CD14-positive monocyte (primary cell): ENCODE measurements at regions not wholly inside any gene's neighbourhood (a gene's known extent, or its start where the extent isn't known, plus 50 kb on each side); places are given as distances from the start of the nearest gene placed in this dataset.

Source experiments
- DNase-seq, 3 donors: peaks; one replicate each; pipeline ENCODE4 v3.0.0-alpha.2; 2011 to 2022
- H2AFZ ChIP-seq: 2 replicates; pipeline ENCODE4 v1.6.0; 2012; ENCODE audit warnings: mild to moderate bottlenecking, low read depth, low read length, inconsistent platforms; ENCODE audit not compliant: insufficient read depth, poor library complexity, severe bottlenecking
- H3K27ac ChIP-seq, 2 donors: 1 replicate in 1 of 2; 2 replicates in 1 of 2; pipeline ENCODE4 v1.5.1; 2012 to 2013; ENCODE audit warnings: low read length in 2 of 2, control low read depth in 1 of 2, inconsistent platforms in 1 of 2, low read depth in 1 of 2, mild to moderate bottlenecking in 1 of 2
- H3K27me3 ChIP-seq, 2 donors: one replicate each; pipeline versions ENCODE4 v1.6.0 to v1.6.1; 2011 to 2013; ENCODE audit warnings: low read length in 2 of 2; ENCODE audit not compliant: control insufficient read depth in 2 of 2, insufficient read depth in 2 of 2
- H3K36me3 ChIP-seq, 2 donors: replicated peaks in 1 of 2; 1 replicate in 1 of 2; 2 replicates in 1 of 2; pipeline versions ENCODE4 v1.5.1 to v1.6.1; 2012 to 2013; ENCODE audit warnings: low read length in 2 of 2, control low read depth in 1 of 2, inconsistent platforms in 1 of 2, mild to moderate bottlenecking in 1 of 2; ENCODE audit not compliant: insufficient read depth in 2 of 2, control insufficient read depth in 1 of 2
- H3K4me1 ChIP-seq, 2 donors: 1 replicate in 1 of 2; 2 replicates in 1 of 2; pipeline versions ENCODE4 v1.5.1 to v1.6.1; 2012 to 2013; ENCODE audit warnings: low read length in 2 of 2, control low read depth in 1 of 2, inconsistent platforms in 1 of 2, mild to moderate bottlenecking in 1 of 2, moderate library complexity in 1 of 2; ENCODE audit not compliant: insufficient read depth in 2 of 2, control insufficient read depth in 1 of 2
- H3K4me2 ChIP-seq: replicated peaks from 2 replicates; pipeline ENCODE3; 2012; ENCODE audit warnings: low read length, moderate library complexity, mild to moderate bottlenecking; ENCODE audit not compliant: poor library complexity, severe bottlenecking; ENCODE audit errors: extremely low read depth
- H3K4me3 ChIP-seq, 3 experiments: fragments of 200-600 bp in 1 of 3; sonication (generic) in 1 of 3; replicated peaks in 1 of 3; 1 replicate in 2 of 3; 2 replicates in 1 of 3; pipeline ENCODE4 v1.5.1; 2011 to 2013; ENCODE audit warnings: low read length in 3 of 3, mild to moderate bottlenecking in 3 of 3, control low read depth in 2 of 3, low read depth in 2 of 3, inconsistent platforms in 1 of 3, moderate library complexity in 1 of 3
- H3K79me2 ChIP-seq: 2 replicates; pipeline ENCODE4 v1.6.0; 2012; ENCODE audit warnings: mild to moderate bottlenecking, control low read depth, inconsistent platforms, low read length, moderate library complexity; ENCODE audit not compliant: insufficient read depth
- H3K9ac ChIP-seq: 2 replicates; pipeline ENCODE4 v1.6.0; 2017; ENCODE audit warnings: low read length, mild to moderate bottlenecking; ENCODE audit not compliant: insufficient read depth, poor library complexity, severe bottlenecking
- H3K9me3 ChIP-seq, 2 donors: replicated peaks in 1 of 2; 1 replicate in 1 of 2; 2 replicates in 1 of 2; pipeline versions ENCODE4 v1.5.1 to v1.6.1; 2012 to 2013; ENCODE audit warnings: low read length in 2 of 2, control low read depth in 1 of 2; ENCODE audit not compliant: control insufficient read depth in 1 of 2, insufficient read depth in 1 of 2
- H4K20me1 ChIP-seq: 2 replicates; pipeline ENCODE4 v1.6.0; 2012; ENCODE audit warnings: mild to moderate bottlenecking, low read length, control low read depth, moderate library complexity; ENCODE audit not compliant: insufficient read depth
- H3K27ac Mint-ChIP-seq, 7 donors: one replicate each; pipeline ENCODE4 v1.8.0; 2020; ENCODE audit warnings: mild to moderate bottlenecking in 7 of 7, mixed read lengths in 7 of 7, moderate library complexity in 6 of 7, inconsistent platforms in 2 of 7
- H3K27me3 Mint-ChIP-seq, 3 donors: one replicate each; pipeline ENCODE4 v1.8.0; 2021 to 2022; ENCODE audit warnings: low read depth in 3 of 3, mild to moderate bottlenecking in 3 of 3, mixed read lengths in 3 of 3, moderate library complexity in 3 of 3, inconsistent platforms in 1 of 3
- H3K36me3 Mint-ChIP-seq, 2 donors: one replicate each; pipeline ENCODE4 v1.8.0; 2020; ENCODE audit warnings: mixed read lengths in 2 of 2, inconsistent platforms in 1 of 2, mild to moderate bottlenecking in 1 of 2
- H3K4me1 Mint-ChIP-seq: one replicate; pipeline ENCODE4 v1.8.0; 2020; ENCODE audit warnings: mild to moderate bottlenecking, mixed read lengths
- H3K4me3 Mint-ChIP-seq, 2 donors: one replicate each; pipeline ENCODE4 v1.8.0; 2020; ENCODE audit warnings: mild to moderate bottlenecking in 2 of 2, mixed read lengths in 2 of 2, moderate library complexity in 1 of 2
- H3K9me3 Mint-ChIP-seq, 7 donors: one replicate each; pipeline ENCODE4 v1.8.0; 2020 to 2022; ENCODE audit warnings: mixed read lengths in 7 of 7, mild to moderate bottlenecking in 6 of 7, moderate library complexity in 6 of 7, inconsistent platforms in 2 of 7
- WGBS: methylation state at CpG from one replicate; pipeline ENCODE4 v1.1.5; 2013; ENCODE audit warnings: missing lambda C conversion rate; ENCODE audit not compliant: insufficient coverage; 5-methylcytosine and 5-hydroxymethylcytosine counted together
- intact Hi-C, 2 donors: fragments of 100-400 bp; cut with micrococcal nuclease; formaldehyde crosslinking; loops; one replicate each; pipeline versions ENCODE4 v1.15.0 to v1.15.1; 2023
- TF ChIP-seq, protein P1 (sequence below): fragments of 200-600 bp; IDR thresholded peaks from one replicate; pipeline ENCODE4 v1.8.0; 2022; ENCODE audit warnings: antibody characterized with exemption, mild to moderate bottlenecking

DNA sequence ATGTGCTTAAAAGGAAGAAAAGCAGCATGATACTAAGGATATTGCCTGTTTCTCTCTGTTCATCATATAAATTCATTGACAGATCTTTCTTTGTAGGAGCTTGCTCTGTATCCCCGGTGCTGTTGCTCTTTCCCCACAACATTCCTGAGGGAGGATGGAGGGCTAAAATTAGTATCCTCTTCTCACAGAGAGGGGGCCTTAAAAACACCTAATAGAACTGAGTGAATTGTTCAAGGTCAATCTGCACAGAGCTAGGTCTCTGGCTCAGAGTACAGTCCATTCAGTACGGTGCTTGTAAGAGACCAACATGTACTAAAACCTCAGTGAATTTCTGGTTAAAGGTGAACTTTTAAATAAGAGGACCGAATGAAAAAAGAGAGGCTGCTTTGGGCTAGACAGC, 88.7 kb downstream of the PALM2AKAP2 start:
- TF ChIP-seq, protein P1, sequence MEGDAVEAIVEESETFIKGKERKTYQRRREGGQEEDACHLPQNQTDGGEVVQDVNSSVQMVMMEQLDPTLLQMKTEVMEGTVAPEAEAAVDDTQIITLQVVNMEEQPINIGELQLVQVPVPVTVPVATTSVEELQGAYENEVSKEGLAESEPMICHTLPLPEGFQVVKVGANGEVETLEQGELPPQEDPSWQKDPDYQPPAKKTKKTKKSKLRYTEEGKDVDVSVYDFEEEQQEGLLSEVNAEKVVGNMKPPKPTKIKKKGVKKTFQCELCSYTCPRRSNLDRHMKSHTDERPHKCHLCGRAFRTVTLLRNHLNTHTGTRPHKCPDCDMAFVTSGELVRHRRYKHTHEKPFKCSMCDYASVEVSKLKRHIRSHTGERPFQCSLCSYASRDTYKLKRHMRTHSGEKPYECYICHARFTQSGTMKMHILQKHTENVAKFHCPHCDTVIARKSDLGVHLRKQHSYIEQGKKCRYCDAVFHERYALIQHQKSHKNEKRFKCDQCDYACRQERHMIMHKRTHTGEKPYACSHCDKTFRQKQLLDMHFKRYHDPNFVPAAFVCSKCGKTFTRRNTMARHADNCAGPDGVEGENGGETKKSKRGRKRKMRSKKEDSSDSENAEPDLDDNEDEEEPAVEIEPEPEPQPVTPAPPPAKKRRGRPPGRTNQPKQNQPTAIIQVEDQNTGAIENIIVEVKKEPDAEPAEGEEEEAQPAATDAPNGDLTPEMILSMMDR: no peak
- intact Hi-C loops: no loop called here
- Histone ChIP-seq H3K36me3 (no peaks in the 10 kb centered on the region), H3K4me1 (peaks cover 0 to 5% of the 10 kb centered on the region in 2 donors), H3K79me2 (no peaks in the 10 kb centered on the region), H3K9ac (no peak overlapping the region), H3K9me3 (no peaks in the 10 kb centered on the region), H3K4me3 (no peak overlapping the region), H3K27me3 (peaks cover 7 to 15% of the 10 kb centered on the region in 2 donors), H2AFZ (no peak overlapping the region), H4K20me1 (no peaks in the 10 kb centered on the region), H3K27ac (no peak overlapping the region), H3K4me2 (no peak overlapping the region)
- no peaks in the 10 kb centered on the region for H3K36me3 Mint-ChIP-seq
- no peak for DNase-seq
- H3K4me3 Mint-ChIP-seq: no peak overlapping the region
- WGBS: 88% methylated on average over 2 of the region's 3 CpGs
- peaks cover 0 to 1% (median 0%) of the 10 kb centered on the region in 7 donors for H3K9me3 Mint-ChIP-seq
- H3K27me3 Mint-ChIP-seq: peaks cover 16 to 20% (median 18%) of the 10 kb centered on the region in 3 donors
- H3K27ac Mint-ChIP-seq: no peak overlapping the region
- H3K4me1 Mint-ChIP-seq: peaks cover 9% of the 10 kb centered on the region

DNA sequence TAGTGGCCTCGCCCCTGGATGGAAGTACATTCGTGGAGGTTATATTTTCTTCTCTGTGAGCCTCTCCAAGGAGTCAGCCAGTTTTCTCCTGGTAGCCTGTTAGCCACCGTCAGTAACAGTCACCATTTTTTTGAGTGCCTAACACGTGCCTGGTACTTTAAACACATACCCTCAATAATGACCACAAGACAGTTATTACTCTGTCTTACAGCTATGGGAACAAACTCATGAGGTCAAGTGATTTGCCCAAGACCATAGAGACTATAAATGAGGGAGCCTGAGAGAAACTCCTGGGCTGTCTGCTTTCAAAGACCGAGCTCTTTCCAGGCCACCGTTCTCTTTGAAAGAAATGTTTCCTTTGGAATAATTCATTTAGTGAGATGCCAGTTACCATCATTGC, 90.4 kb downstream of the PALM2AKAP2 start:
- H3K9me3 Mint-ChIP-seq: no peaks in the 10 kb centered on the region
- 95% methylated on average over 4 of the region's 6 CpGs for WGBS
- H3K36me3 Mint-ChIP-seq: no peaks in the 10 kb centered on the region
- H3K4me3 ChIP-seq: no peak overlapping the region
- no peak overlapping the region for H3K4me2 ChIP-seq
- intact Hi-C loops: no loop called here
- H3K79me2 ChIP-seq: no peaks in the 10 kb centered on the region
- no peak overlapping the region for H3K9ac ChIP-seq
- no peak overlapping the region for H2AFZ ChIP-seq
- no peak overlapping the region for H3K4me3 Mint-ChIP-seq
- peaks cover 10% of the 10 kb centered on the region for H3K4me1 Mint-ChIP-seq
- peaks cover 7 to 15% of the 10 kb centered on the region in 2 donors for H3K27me3 ChIP-seq
- no peaks in the 10 kb centered on the region for H4K20me1 ChIP-seq
- no peaks in the 10 kb centered on the region for H3K36me3 ChIP-seq
- H3K4me1 ChIP-seq: peaks cover 0 to 5% of the 10 kb centered on the region in 2 donors
- no peaks in the 10 kb centered on the region for H3K9me3 ChIP-seq
- H3K27me3 Mint-ChIP-seq: peaks cover 15 to 24% (median 22%) of the 10 kb centered on the region in 3 donors
- no peak for DNase-seq
- TF ChIP-seq, protein P1: no peak
- no peak overlapping the region for H3K27ac Mint-ChIP-seq
- no peak overlapping the region for H3K27ac ChIP-seq
